SK-N-SH (cell line): ENCODE measurements at regions not wholly inside any gene's neighbourhood (a gene's known extent, or its start where the extent isn't known, plus 50 kb on each side); places are given as distances from the start of the nearest gene placed in this dataset.

ENCODE experiments used
- CTCF ChIP-seq: fragments of 200-600 bp; sonication (generic); IDR thresholded peaks from 2 replicates; pipeline ENCODE4 v1.6.1; 2017; ENCODE audit warnings: antibody characterized with exemption, mild to moderate bottlenecking, moderate library complexity
- FOXM1 ChIP-seq: IDR thresholded peaks from 2 replicates; pipeline ENCODE4 v1.4.0; 2012; ENCODE audit warnings: low read depth, mild to moderate bottlenecking
- MEF2A ChIP-seq: IDR thresholded peaks from 2 replicates; pipeline ENCODE4 v1.4.0; 2012; ENCODE audit warnings: low read depth, borderline replicate concordance
- RAD21 ChIP-seq: IDR thresholded peaks from 2 replicates; pipeline ENCODE4 v1.6.1; 2012; ENCODE audit warnings: mild to moderate bottlenecking, low read length
- SMC3 ChIP-seq: IDR thresholded peaks from 2 replicates; pipeline ENCODE4 v1.6.1; 2012; ENCODE audit warnings: low read depth, low read length, improper control_type of control experiment
- TCF12 ChIP-seq: IDR thresholded peaks from 2 replicates; pipeline ENCODE4 v1.4.0; 2012
- YY1 ChIP-seq: IDR thresholded peaks from 2 replicates; pipeline ENCODE4 v1.4.0; 2012; ENCODE audit warnings: low read depth, mild to moderate bottlenecking

- no peak for TF ChIP-seq MEF2A
- TF ChIP-seq CTCF: no peak
- TF ChIP-seq FOXM1: no peak
- TF ChIP-seq SMC3: no peak
- no peak for TF ChIP-seq YY1
- no peak for TF ChIP-seq RAD21
- no peak for TF ChIP-seq TCF12
These were observed 1229.8 kb upstream of the WWC1 start for GRCh38 chr5:167061695-167062094.
